ENCODE measurements at regions not wholly inside any gene's neighbourhood (a gene's known extent, or its start where the extent isn't known, plus 50 kb on each side); places are given as distances from the start of the nearest gene placed in this dataset.

DNA sequence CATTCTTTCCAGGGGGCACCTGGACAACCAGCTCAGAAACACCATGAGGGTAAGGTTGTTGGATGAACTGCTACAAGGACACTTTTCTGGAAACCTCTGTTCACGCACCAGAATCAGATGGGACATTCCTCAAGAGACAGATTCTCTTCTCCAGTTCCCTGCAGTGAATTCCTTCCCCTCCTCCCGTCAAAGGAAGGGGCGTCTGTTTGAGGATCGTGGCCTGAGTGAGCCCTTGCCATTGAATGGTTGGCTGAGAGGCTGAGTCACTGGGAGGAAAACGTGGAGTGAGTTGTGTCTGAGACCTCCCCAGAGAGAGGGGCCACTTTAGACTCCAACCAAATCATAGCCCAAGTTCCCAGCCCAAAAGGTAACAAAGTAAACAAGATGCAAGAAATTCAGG lies 79.4 kb upstream of the ZNF507 start:
- DNase-seq: no peak

DNA sequence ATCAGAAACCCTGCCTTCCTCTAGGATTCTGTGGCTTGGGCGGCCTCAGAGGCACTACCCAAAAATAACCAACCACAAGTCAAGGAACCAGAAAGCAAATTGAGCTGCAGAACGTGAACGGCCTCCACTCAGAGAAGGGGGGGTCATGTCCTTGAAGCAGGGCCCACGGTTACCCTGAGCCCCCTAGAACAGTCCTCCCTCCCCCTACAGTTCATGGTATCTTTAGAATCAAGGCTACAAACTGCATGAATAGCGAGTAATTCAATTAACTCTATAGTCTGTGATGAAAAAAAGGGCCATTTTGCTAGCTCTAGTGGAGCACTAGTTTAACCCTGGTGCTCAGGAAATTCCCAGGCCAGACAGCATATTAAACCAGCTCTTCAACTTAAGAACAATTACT lies 79.0 kb upstream of the ZNF507 start:
- no peak for DNase-seq

DNA sequence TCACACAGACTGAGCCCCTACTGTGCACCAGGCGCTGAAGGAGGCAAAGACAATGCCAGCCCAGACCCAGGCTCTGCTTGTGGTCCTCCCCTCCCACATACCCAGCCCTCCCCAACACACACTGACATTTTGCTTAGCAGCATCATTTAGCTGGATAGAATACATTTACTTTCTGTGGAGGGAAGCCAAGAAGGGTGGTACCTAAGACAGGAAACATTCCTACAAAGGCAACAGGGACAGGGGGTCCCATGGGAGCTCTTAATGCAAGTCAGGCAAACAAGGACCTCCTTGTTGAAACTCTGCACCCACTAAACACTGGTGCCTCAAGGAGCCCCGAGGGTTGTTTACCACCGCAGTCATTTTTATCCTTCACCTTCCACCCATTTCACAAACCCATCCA lies 77.0 kb upstream of the ZNF507 start:
- DNase-seq: no peak

DNA sequence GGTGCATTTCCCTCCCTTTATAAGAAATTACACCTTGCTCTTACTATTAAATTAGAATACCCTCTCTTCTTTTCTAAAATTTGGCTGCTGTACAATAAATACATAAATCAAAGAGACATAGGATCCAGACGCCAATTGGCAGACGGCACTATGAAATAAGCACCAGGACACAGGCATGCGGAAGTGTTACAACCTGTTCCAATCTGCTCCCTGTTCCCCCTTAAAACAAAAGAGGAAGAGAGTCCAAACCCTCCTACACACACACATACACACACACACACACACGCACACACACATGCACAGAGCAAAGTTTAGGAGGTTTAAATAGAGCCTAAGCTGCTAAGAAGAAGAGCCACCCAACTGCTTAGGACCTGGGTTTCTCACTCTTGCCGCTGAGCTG lies 75.6 kb upstream of the ZNF507 start:
- no peak for DNase-seq

DNA sequence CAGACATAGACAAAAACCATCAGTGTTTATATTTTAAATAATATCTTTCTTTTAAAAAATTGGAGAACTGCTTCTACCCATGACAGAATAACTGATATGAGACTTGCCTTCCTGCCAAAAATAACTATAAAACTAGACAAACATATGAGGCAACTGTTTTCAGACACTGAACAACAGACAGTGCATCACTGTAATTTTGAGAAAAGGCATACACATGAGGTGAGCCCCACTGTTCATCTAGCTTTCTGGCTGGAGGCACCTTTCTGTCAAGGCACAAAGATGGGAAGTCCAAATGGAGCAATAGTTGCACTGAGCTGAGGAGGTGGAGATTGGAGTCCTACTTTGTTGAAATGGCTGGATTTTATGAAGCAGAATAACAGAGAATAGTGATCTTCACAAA lies 71.9 kb upstream of the ZNF507 start:
- no peak for DNase-seq

DNA sequence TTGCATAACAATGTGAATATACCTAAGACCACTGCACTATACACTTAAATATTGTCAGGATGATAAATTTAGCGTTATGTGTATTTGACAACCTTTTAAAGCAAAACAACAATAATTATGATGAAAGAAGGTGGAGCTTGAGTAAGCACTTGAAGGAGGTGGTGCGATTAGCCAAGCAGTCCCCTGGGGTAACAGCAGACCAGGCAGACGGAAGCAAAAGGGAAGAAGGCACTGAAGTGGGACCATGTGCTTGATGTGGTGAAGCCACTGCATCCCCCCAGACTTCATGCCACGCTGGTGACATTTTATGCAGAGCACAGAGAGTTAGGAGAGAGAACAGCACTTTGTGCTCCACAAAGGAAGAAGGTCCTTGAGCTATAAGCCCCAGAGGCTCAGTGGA lies 58.3 kb upstream of the ZNF507 start:
- no peak for DNase-seq

DNA sequence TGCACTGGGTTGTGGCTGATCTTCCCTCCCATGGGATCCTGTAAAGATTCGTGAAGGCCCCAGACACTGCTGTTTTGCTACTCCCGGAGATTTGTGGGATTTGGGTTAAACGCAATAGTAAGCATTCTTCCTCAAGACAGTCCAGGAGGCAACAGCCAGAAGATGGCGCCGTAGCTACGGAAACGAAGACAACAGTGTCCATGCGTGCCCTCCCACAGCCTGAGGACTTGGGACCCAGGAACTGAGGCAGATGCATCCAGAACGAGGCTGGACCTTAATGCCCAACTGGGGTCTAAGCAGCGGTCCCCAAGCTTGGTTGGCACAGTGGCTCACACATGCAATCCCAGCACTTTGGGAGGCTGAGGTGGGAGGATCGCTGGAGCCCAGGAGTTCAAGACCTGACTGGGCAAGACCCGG lies 57.6 kb upstream of the ZNF507 start:
- DNase-seq: no peak

DNA sequence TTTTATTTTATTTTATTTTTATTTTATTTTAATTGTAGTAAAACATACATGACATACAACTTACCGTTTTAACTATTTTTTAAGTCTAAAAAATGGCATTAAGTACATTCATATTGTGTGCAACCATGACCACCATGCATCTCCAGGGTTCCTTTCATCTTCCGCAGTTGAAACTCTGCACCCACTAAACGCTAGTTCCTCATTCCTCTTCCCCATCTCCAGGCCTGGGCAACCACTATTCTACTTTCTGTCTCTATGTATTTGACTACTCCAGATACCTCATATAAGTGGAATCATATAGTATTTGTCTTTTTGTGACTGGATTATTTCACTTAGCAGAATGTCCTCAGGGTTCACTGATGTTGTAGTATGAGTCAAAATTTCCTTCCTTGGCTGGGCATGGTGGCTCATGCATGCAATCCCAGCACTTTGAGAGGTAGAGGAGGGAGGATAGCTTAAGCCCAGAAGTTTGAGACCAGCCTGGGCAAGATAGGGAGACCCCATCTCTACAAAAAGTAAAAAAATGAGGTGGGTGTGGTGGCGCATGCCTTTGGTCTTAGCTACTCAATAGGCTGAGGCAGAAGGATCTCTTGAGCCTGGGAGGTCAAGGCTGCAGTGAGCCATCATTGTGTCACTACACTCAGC lies 55.7 kb upstream of the ZNF507 start:
- no peak for DNase-seq

DNA sequence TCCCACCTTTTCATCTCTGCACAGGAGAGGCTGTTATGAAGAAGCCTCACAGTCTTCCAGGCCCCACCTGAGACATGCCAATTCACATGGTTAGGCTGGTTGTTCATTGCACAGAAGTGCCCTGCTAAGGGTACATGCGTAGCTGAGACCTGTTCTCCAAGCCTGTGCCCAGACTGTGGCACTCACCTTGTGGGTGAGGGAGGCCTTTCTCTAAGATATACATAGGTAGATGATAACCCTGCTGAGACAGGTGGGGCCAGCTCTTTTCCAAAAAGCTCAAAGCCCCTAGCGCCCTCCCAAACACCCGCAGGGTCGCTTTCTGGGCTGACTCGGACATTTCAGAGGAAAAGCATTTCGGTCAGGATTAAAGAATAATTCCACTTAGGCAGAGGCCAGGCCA lies 53.5 kb upstream of the ZNF507 start:
- DNase-seq: no peak

DNA sequence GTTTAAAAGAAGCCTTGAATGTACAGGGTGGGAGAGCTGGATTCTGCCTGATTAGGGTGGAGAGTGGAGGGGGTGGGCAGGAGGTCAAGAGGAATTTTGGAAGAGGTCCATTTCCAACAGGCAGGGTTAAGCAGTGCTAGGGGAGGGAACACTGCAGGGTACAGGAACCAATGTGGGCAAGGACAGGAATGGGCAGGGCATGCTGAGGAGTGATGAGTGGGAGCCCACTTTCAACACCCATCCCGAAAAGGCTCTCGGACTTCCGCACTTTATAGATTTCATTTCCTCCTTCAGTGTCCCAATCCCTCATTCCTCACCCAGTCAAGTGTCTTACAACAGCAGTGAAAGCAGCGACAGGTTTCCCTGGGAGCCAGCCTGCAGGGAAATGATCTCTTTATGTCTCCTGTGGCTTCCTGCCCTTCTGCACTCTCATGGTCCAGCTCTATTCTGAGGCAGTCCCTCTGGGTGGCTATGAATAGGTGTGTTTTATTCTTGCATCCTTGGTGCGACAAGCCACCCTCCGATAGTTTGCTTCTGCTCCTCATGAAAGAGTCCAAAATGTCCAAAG lies 50.5 kb upstream of the ZNF507 start:
- DNase-seq: no peak

Data from activated CD4-positive, alpha-beta T cell treated with anti-CD3 and anti-CD28 coated beads for 4 hours (primary cell).